Keratinocyte (primary cell): ENCODE measurements at regions not wholly inside any gene's neighbourhood (a gene's known extent, or its start where the extent isn't known, plus 50 kb on each side); places are given as distances from the start of the nearest gene placed in this dataset.

Experiments
- DNase-seq: peaks from one replicate; pipeline ENCODE4 v3.0.0-alpha.2; 2011; ENCODE audit warnings: low read depth, missing footprints, low spot score
- FAIRE-seq: peaks from 2 replicates; lab custom pipeline; 2011; peaks lifted over from hg19 to GRCh38; lab: Jason Lieb, UNC
- H2AFZ ChIP-seq: 2 replicates; pipeline ENCODE4 v1.6.0; 2012; ENCODE audit warnings: low read length, control low read depth, inconsistent platforms; ENCODE audit not compliant: control insufficient read depth
- H3K27ac ChIP-seq: 2 replicates; pipeline ENCODE4 v1.5.1; 2011; ENCODE audit warnings: low read length; ENCODE audit not compliant: control insufficient read depth, insufficient read depth
- H3K27me3 ChIP-seq: 3 replicates; pipeline ENCODE4 v1.6.0; 2011; ENCODE audit warnings: low read length; ENCODE audit not compliant: control insufficient read depth, insufficient read depth; ENCODE audit errors: extremely low read depth
- H3K36me3 ChIP-seq, 2 experiments: 2 replicates in 1 of 2; 3 replicates in 1 of 2; pipeline ENCODE4 v1.5.1; 2011; ENCODE audit warnings: low read length in 2 of 2, mild to moderate bottlenecking in 1 of 2; ENCODE audit not compliant: control insufficient read depth in 2 of 2, insufficient read depth in 2 of 2; ENCODE audit errors: extremely low read depth in 1 of 2
- H3K4me1 ChIP-seq: 3 replicates; pipeline ENCODE4 v1.5.1; 2011; ENCODE audit warnings: low read length; ENCODE audit not compliant: control insufficient read depth, insufficient read depth; ENCODE audit errors: extremely low read depth
- H3K4me2 ChIP-seq: 3 replicates; pipeline ENCODE4 v1.6.0; 2011; ENCODE audit warnings: low read depth, low read length; ENCODE audit not compliant: control insufficient read depth, insufficient read depth; ENCODE audit errors: extremely low read depth
- H3K4me3 ChIP-seq, 3 experiments: fragments of 200-600 bp in 1 of 3; sonication (generic) in 1 of 3; 2 replicates in 2 of 3; 3 replicates in 1 of 3; pipeline ENCODE4 v1.5.1; 2011 to 2016; ENCODE audit warnings: low read length in 3 of 3, mild to moderate bottlenecking in 3 of 3, control low read depth in 2 of 3, inconsistent platforms in 1 of 3, low read depth in 1 of 3, mixed read lengths in 1 of 3, mixed run types in 1 of 3, moderate library complexity in 1 of 3; ENCODE audit not compliant: control insufficient read depth in 2 of 3, insufficient read depth in 2 of 3; ENCODE audit errors: extremely low read depth in 1 of 3
- H3K79me2 ChIP-seq: 2 replicates; pipeline ENCODE4 v1.6.0; 2012; ENCODE audit warnings: low read length; ENCODE audit not compliant: control insufficient read depth, insufficient read depth
- H3K9ac ChIP-seq: 3 replicates; pipeline ENCODE4 v1.6.0; 2011; ENCODE audit warnings: low read length; ENCODE audit not compliant: control insufficient read depth, insufficient read depth; ENCODE audit errors: extremely low read depth
- H3K9me1 ChIP-seq: 3 replicates; pipeline ENCODE4 v1.6.0; 2011; ENCODE audit warnings: low read length; ENCODE audit not compliant: control insufficient read depth, insufficient read depth; ENCODE audit errors: extremely low read depth
- H3K9me3 ChIP-seq: 2 replicates; pipeline ENCODE4 v1.5.1; 2012; ENCODE audit warnings: low read depth, low read length; ENCODE audit not compliant: control insufficient read depth
- H4K20me1 ChIP-seq: 3 replicates; pipeline ENCODE4 v1.6.0; 2011; ENCODE audit warnings: low read length; ENCODE audit not compliant: control insufficient read depth, insufficient read depth; ENCODE audit errors: extremely low read depth
- CTCF ChIP-seq, 3 experiments: IDR thresholded peaks in 1 of 3; conservative IDR thresholded peaks in 1 of 3; optimal IDR thresholded peaks in 1 of 3; 2 replicates in 2 of 3; 3 replicates in 1 of 3; pipeline versions ENCODE3 to v1.5.1; 2011; ENCODE audit warnings: low read length in 3 of 3, mild to moderate bottlenecking in 3 of 3, moderate library complexity in 2 of 3, control low read depth in 1 of 3, inconsistent platforms in 1 of 3; ENCODE audit not compliant: insufficient read depth in 2 of 3; ENCODE audit errors: extremely low read depth in 1 of 3
- EZH2 ChIP-seq: IDR thresholded peaks from one replicate; pipeline ENCODE4 v1.6.1; 2012; ENCODE audit warnings: inconsistent platforms, mild to moderate bottlenecking, low read length, moderate library complexity
- dilution Hi-C: fragments of 300-500 bp; cut with MboI; formaldehyde crosslinking; loops from one replicate; pipeline ENCODE4 v1.7.0; 2020; ENCODE audit warnings: low sequenced_read_pairs; ENCODE audit not compliant: extremely low pct_ligation_motif_present

- Histone ChIP-seq H3K4me3 (peak overlapping the region in 2 of 3 experiments; percentile 24 to 46), H3K27ac (peak overlapping the region; percentile 91), H2AFZ (no peak overlapping the region), H3K9ac (peak overlapping the region; percentile 55), H3K9me3 (no peaks in the 10 kb centered on the region), H3K36me3 (no peaks in the 10 kb centered on the region), H3K4me2 (peak overlapping the region; percentile 77), H3K27me3 (no peaks in the 10 kb centered on the region), H3K9me1 (no peaks in the 10 kb centered on the region), H3K79me2 (no peaks in the 10 kb centered on the region), H4K20me1 (no peaks in the 10 kb centered on the region), H3K4me1 (peaks cover 27% of the 10 kb centered on the region)
- FAIRE-seq: peak; percentile 74
- TF ChIP-seq CTCF (optimal IDR thresholded peaks at IDR 0.05 in 1 of 3, IDR thresholded peaks at IDR 0.05 in 1 of 3, conservative IDR thresholded peaks at IDR 0.05 in 1 of 3; ENCODE audit: extremely low read depth in 1 of 3, insufficient read depth in 2 of 3, low read length in 3 of 3) (no peak), EZH2 (no peak)
- dilution Hi-C loops: no loop called here
- peak; percentile 58 for DNase-seq
Measured at GRCh38 chr6:3593161-3593560, 136.3 kb upstream of the SLC22A23 start.

GRCh38 chr6:3592371-3592941 is 135.6 kb upstream of the SLC22A23 start:
- DNase-seq (peak; percentile 97), FAIRE-seq (peak; percentile 100)
- Histone ChIP-seq H3K79me2 (no peaks in the 10 kb centered on the region), H3K27ac (peak overlapping the region; percentile 91), H3K4me2 (peak overlapping the region; percentile 77), H2AFZ (no peak overlapping the region), H3K27me3 (no peaks in the 10 kb centered on the region), H3K36me3 (no peaks in the 10 kb centered on the region), H4K20me1 (no peaks in the 10 kb centered on the region), H3K4me3 (peak overlapping the region in 2 of 3 experiments; percentile 24 to 46), H3K4me1 (peaks cover 27% of the 10 kb centered on the region), H3K9me1 (no peaks in the 10 kb centered on the region), H3K9me3 (no peaks in the 10 kb centered on the region), H3K9ac (peak overlapping the region; percentile 55)
- TF ChIP-seq CTCF (optimal IDR thresholded peaks at IDR 0.05 in 1 of 3, IDR thresholded peaks at IDR 0.05 in 1 of 3, conservative IDR thresholded peaks at IDR 0.05 in 1 of 3; ENCODE audit: extremely low read depth in 1 of 3, insufficient read depth in 2 of 3, low read length in 3 of 3) (no peak), EZH2 (no peak)
- dilution Hi-C loops: no loop called here
